HEK293 (cell line): ENCODE measurements at regions not wholly inside any gene's neighbourhood (a gene's known extent, or its start where the extent isn't known, plus 50 kb on each side); places are given as distances from the start of the nearest gene placed in this dataset.

ENCODE experiments used
- CTCF ChIA-PET: fragments of 350-600 bp; formaldehyde crosslinking; extraction: SDS; loops from one replicate; lab custom pipeline; 2021; ENCODE audit warnings: antibody characterized with exemption; lab: Yijun Ruan, JAX
- POLR2A ChIA-PET: fragments of 300-600 bp; formaldehyde crosslinking; extraction: SDS; loops from one replicate; lab custom pipeline; 2020; ENCODE audit warnings: antibody characterized with exemption, inconsistent platforms; lab: Yijun Ruan, JAX
- H3K27ac ChIP-seq: fragments of 200-500 bp; sonication (Bioruptor generic); 2 replicates; pipeline ENCODE4 v1.5.1; 2014; ENCODE audit warnings: low read depth, low read length, control low read depth, inconsistent platforms; ENCODE audit errors: extremely low read depth
- H3K36me3 ChIP-seq, 2 experiments: fragments of 200-500 bp in 1 of 2; sonication (Bioruptor generic) in 1 of 2; 1 replicate in 1 of 2; 2 replicates in 1 of 2; pipeline ENCODE4 v1.5.1; 2014 to 2017; ENCODE audit warnings: inconsistent platforms in 2 of 2, low read length in 2 of 2; ENCODE audit not compliant: control insufficient read depth in 2 of 2, insufficient read depth in 1 of 2
- H3K4me1 ChIP-seq: fragments of 200-500 bp; sonication (Bioruptor generic); 2 replicates; pipeline ENCODE4 v1.5.1; 2014; ENCODE audit warnings: mild to moderate bottlenecking, low read length, inconsistent platforms; ENCODE audit not compliant: control insufficient read depth, insufficient read depth
- H3K4me3 ChIP-seq: 2 replicates; pipeline ENCODE4 v1.5.1; 2011; ENCODE audit warnings: low read depth, mild to moderate bottlenecking, control low read depth, low read length, moderate library complexity
- H3K9me3 ChIP-seq: fragments of 200-500 bp; sonication (Bioruptor generic); 2 replicates; pipeline ENCODE4 v1.5.1; 2014; ENCODE audit warnings: low read depth, low read length, inconsistent platforms; ENCODE audit not compliant: control insufficient read depth, insufficient read depth
- EGR2 ChIP-seq: fragments of 450-650 bp; formaldehyde crosslinking; IDR thresholded peaks from 2 replicates; pipeline ENCODE4 v1.5.1; 2016; ENCODE audit warnings: low read depth, missing biosample characterization, missing genetic modification characterization
- GLIS2 ChIP-seq: fragments of 450-650 bp; formaldehyde crosslinking; IDR thresholded peaks from 2 replicates; pipeline ENCODE4 v1.5.1; 2016; ENCODE audit warnings: missing biosample characterization, missing genetic modification characterization
- PRDM4 ChIP-seq: fragments of 450-650 bp; formaldehyde crosslinking; IDR thresholded peaks from 2 replicates; pipeline ENCODE4 v1.5.1; 2017; ENCODE audit warnings: missing biosample characterization, missing genetic modification characterization
- PRDM6 ChIP-seq: fragments of 450-650 bp; formaldehyde crosslinking; IDR thresholded peaks from 2 replicates; pipeline ENCODE4 v1.5.1; 2017; ENCODE audit warnings: missing biosample characterization, missing genetic modification characterization
- YY1 ChIP-seq: fragments of 450-650 bp; formaldehyde crosslinking; IDR thresholded peaks from 2 replicates; pipeline ENCODE4 v1.5.1; 2018; ENCODE audit warnings: missing biosample characterization, missing genetic modification characterization
- ZBTB26 ChIP-seq: fragments of 450-650 bp; formaldehyde crosslinking; optimal IDR thresholded peaks from 2 replicates; pipeline ENCODE3; 2016; ENCODE audit warnings: missing biosample characterization, mild to moderate bottlenecking, missing genetic modification characterization
- ZBTB6 ChIP-seq: fragments of 450-650 bp; formaldehyde crosslinking; IDR thresholded peaks from 2 replicates; pipeline ENCODE4 v1.5.1; 2017; ENCODE audit warnings: missing biosample characterization, missing genetic modification characterization
- ZNF10 ChIP-seq: fragments of 450-650 bp; formaldehyde crosslinking; IDR thresholded peaks from 2 replicates; pipeline ENCODE4 v1.5.1; 2017; ENCODE audit warnings: missing biosample characterization, missing genetic modification characterization
- ZNF266 ChIP-seq: fragments of 450-650 bp; formaldehyde crosslinking; IDR thresholded peaks from 2 replicates; pipeline ENCODE4 v1.5.1; 2016; ENCODE audit warnings: missing biosample characterization, missing genetic modification characterization, low read depth
- ZNF292 ChIP-seq: fragments of 450-650 bp; formaldehyde crosslinking; IDR thresholded peaks from 2 replicates; pipeline ENCODE4 v1.5.1; 2016; ENCODE audit warnings: low read depth, missing biosample characterization, missing genetic modification characterization, borderline replicate concordance
- ZNF488 ChIP-seq: fragments of 450-650 bp; formaldehyde crosslinking; IDR thresholded peaks from 2 replicates; pipeline ENCODE4 v1.5.1; 2016; ENCODE audit warnings: missing biosample characterization, missing genetic modification characterization
- ZNF513 ChIP-seq: fragments of 450-650 bp; IDR thresholded peaks from 2 replicates; pipeline ENCODE4 v1.5.1; 2018; ENCODE audit warnings: missing biosample characterization, missing genetic modification characterization
- ZNF518A ChIP-seq: fragments of 450-650 bp; formaldehyde crosslinking; conservative IDR thresholded peaks from 2 replicates; pipeline ENCODE4 v1.5.1; 2016; ENCODE audit warnings: low read depth, missing biosample characterization, missing genetic modification characterization
- ZSCAN4 ChIP-seq: fragments of 450-650 bp; formaldehyde crosslinking; IDR thresholded peaks from 2 replicates; pipeline ENCODE4 v1.5.1; 2017; ENCODE audit warnings: missing biosample characterization, missing genetic modification characterization

- Histone ChIP-seq H3K4me1 (no peaks in the 10 kb centered on the region), H3K27ac (no peak overlapping the region), H3K4me3 (no peak overlapping the region)
- CTCF ChIA-PET, result interaction anchor here (0.5 kb wide), 1 partner anchor 101 kb away, joined by 4 read pairs; no protein-coding TSS in a partner anchor
- 0 out of 2 replicates have a peak, but pooled peaks have one; percentile 15 for TF ChIP-seq EGR2 (tag by site-specific recombination)
- TF ChIP-seq PRDM4 (tag by site-specific recombination), result no peak
- TF ChIP-seq, all 188 proteins: peak for 1
- Histone ChIP-seq H3K36me3 (no peaks in the 10 kb centered on the region), H3K9me3 (no peaks in the 10 kb centered on the region)
- POLR2A ChIA-PET, result no interaction called here
These were observed 179.0 kb upstream of the PRNP start for GRCh38 chr20:4507288-4507719.

- TF ChIP-seq ZNF513 (tag by site-specific recombination) (peak; percentile 86), GLIS2 (tag by site-specific recombination) (no peak)
- CTCF ChIA-PET, result interaction anchor here (0.7 to 1.0 kb wide), 2 partner anchors 67 to 246 kb away, joined by 3 read pairs; no protein-coding TSS in a partner anchor
- POLR2A ChIA-PET, result no interaction called here
- no peaks in the 10 kb centered on the region; the same call in 1 of the 2 replicates for H3K9me3 ChIP-seq
- no peak overlapping the region for H3K27ac ChIP-seq
- no peaks in the 10 kb centered on the region for H3K36me3 ChIP-seq
- no peak overlapping the region for H3K4me3 ChIP-seq
- no peaks in the 10 kb centered on the region for H3K4me1 ChIP-seq
These were observed 181.4 kb upstream of the PRNP start for GRCh38 chr20:4504814-4505213.

- POLR2A ChIA-PET, result no interaction called here
- no peak for TF ChIP-seq ZBTB26 (tag by site-specific recombination)
- TF ChIP-seq ZNF266 (tag by site-specific recombination), result no peak
- TF ChIP-seq ZNF10 (tag by site-specific recombination), result no peak
- no peak for TF ChIP-seq PRDM6
- no peak for TF ChIP-seq ZNF518A
- no peak for TF ChIP-seq ZNF488 (tag by site-specific recombination)
- TF ChIP-seq ZSCAN4 (tag by site-specific recombination), result no peak
- no peak for TF ChIP-seq ZNF292 (tag by site-specific recombination)
- TF ChIP-seq ZBTB6, result no peak
- no peak for TF ChIP-seq YY1 (tag by site-specific recombination)
These were observed 183.5 kb upstream of the PRNP start for GRCh38 chr20:4502756-4503155.

More at GRCh38 chr20:4502756-4503155, 183.5 kb upstream of the PRNP start:
- Histone ChIP-seq H3K27ac (no peak overlapping the region), H3K36me3 (no peaks in the 10 kb centered on the region), H3K4me3 (no peak overlapping the region), H3K4me1 (no peaks in the 10 kb centered on the region), H3K9me3 (no peaks in the 10 kb centered on the region; the same call in 1 of the 2 replicates)
- CTCF ChIA-PET, result no interaction called here
